Osteoblast (primary cell): ENCODE measurements at regions not wholly inside any gene's neighbourhood (a gene's known extent, or its start where the extent isn't known, plus 50 kb on each side); places are given as distances from the start of the nearest gene placed in this dataset.

Experiments used
- DNase-seq: peaks from one replicate; pipeline ENCODE4 v3.0.0; 2011; ENCODE audit warnings: low spot score, mixed read lengths; ENCODE audit not compliant: insufficient read length; ENCODE audit errors: missing footprints
- H2AFZ ChIP-seq: 2 replicates; pipeline ENCODE4 v1.6.0; 2011; ENCODE audit warnings: mild to moderate bottlenecking, low read length
- H3K27ac ChIP-seq: 2 replicates; pipeline ENCODE4 v1.5.1; 2011; ENCODE audit warnings: mild to moderate bottlenecking, low read depth, low read length, moderate library complexity
- H3K27me3 ChIP-seq: 2 replicates; pipeline ENCODE4 v1.6.0; 2012; ENCODE audit warnings: mild to moderate bottlenecking, control low read depth, inconsistent platforms, low read length, moderate library complexity; ENCODE audit not compliant: insufficient read depth
- H3K36me3 ChIP-seq: 2 replicates; pipeline ENCODE4 v1.5.1; 2011; ENCODE audit warnings: mild to moderate bottlenecking, low read length, control low read depth, moderate library complexity; ENCODE audit not compliant: insufficient read depth
- H3K4me1 ChIP-seq: 2 replicates; pipeline ENCODE4 v1.5.1; 2011; ENCODE audit warnings: mild to moderate bottlenecking, low read length, control low read depth, moderate library complexity; ENCODE audit not compliant: insufficient read depth
- H3K4me2 ChIP-seq: 2 replicates; pipeline ENCODE4 v1.6.0; 2011; ENCODE audit warnings: mild to moderate bottlenecking, low read length; ENCODE audit not compliant: insufficient read depth
- H3K4me3 ChIP-seq: fragments of 200-600 bp; sonication (generic); 3 replicates; pipeline ENCODE4 v1.5.1; 2012; ENCODE audit warnings: mild to moderate bottlenecking, low read length, inconsistent platforms; ENCODE audit not compliant: insufficient read depth
- H3K79me2 ChIP-seq: 2 replicates; pipeline ENCODE4 v1.6.0; 2012; ENCODE audit warnings: mild to moderate bottlenecking, low read length, control low read depth, inconsistent platforms; ENCODE audit not compliant: insufficient read depth
- H3K9me3 ChIP-seq: 2 replicates; pipeline ENCODE4 v1.5.1; 2011; ENCODE audit warnings: low read depth, low read length, control low read depth
- H4K20me1 ChIP-seq: 2 replicates; pipeline ENCODE4 v1.6.0; 2012; ENCODE audit warnings: mild to moderate bottlenecking, low read length, control low read depth; ENCODE audit not compliant: insufficient read depth
- CTCF ChIP-seq: IDR thresholded peaks from 2 replicates; pipeline ENCODE4 v1.5.1; 2011; ENCODE audit warnings: mild to moderate bottlenecking, low read depth, low read length, moderate library complexity; ENCODE audit errors: extremely low read depth

DNA sequence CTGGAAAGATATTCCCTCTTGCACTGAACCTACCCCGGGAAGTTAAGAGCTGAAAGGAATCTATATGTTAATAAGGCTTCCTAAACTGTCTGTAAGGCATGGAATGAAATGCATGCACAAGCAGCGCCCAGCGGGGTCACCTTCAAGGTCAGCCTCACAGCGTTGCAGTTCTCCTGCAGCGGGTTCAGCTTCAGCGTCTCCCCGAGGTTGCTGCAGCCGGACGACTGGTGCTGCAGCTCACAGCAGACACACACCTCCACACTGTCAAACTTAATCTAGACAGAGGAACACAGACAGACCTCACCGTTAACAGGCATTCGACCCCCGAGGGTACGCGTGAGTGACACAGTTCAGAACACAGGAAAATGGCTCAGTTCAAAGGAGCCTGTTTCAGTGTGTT lies 73.3 kb downstream of the NSMCE3 start:
- no peaks in the 10 kb centered on the region for H3K36me3 ChIP-seq
- no peak for DNase-seq

GRCh38 chr15:29194866-29195265 lies 74.8 kb downstream of the NSMCE3 start:
- no peaks in the 10 kb centered on the region for H3K79me2 ChIP-seq
- no peaks in the 10 kb centered on the region for H3K9me3 ChIP-seq
- no peak for DNase-seq
- H4K20me1 ChIP-seq, result no peaks in the 10 kb centered on the region
- H3K27me3 ChIP-seq, result no peaks in the 10 kb centered on the region
- no peaks in the 10 kb centered on the region for H3K4me1 ChIP-seq
- H3K4me3 ChIP-seq, result no peak overlapping the region
- TF ChIP-seq CTCF, result no peak
- no peak overlapping the region for H3K4me2 ChIP-seq
- H2AFZ ChIP-seq, result no peak overlapping the region
- no peaks in the 10 kb centered on the region for H3K36me3 ChIP-seq
- no peak overlapping the region for H3K27ac ChIP-seq

More for the DNA sequence above, 73.3 kb downstream of the NSMCE3 start:
- no peaks in the 10 kb centered on the region for H4K20me1 ChIP-seq
- H3K4me3 ChIP-seq, result no peak overlapping the region
- no peaks in the 10 kb centered on the region for H3K9me3 ChIP-seq
- no peak for TF ChIP-seq CTCF
- no peaks in the 10 kb centered on the region for H3K4me1 ChIP-seq
- H2AFZ ChIP-seq, result no peak overlapping the region
- no peak overlapping the region for H3K4me2 ChIP-seq
- H3K27ac ChIP-seq, result no peak overlapping the region
- H3K79me2 ChIP-seq, result no peaks in the 10 kb centered on the region
- no peaks in the 10 kb centered on the region for H3K27me3 ChIP-seq

- H3K4me3 ChIP-seq, result no peak overlapping the region
Observed at GRCh38 chr15:29183071-29183831, 86.4 kb downstream of the NSMCE3 start.

More at GRCh38 chr15:29183071-29183831, 86.4 kb downstream of the NSMCE3 start:
- Histone ChIP-seq H3K27me3 (no peaks in the 10 kb centered on the region), H3K4me2 (no peak overlapping the region), H3K36me3 (no peaks in the 10 kb centered on the region), H3K27ac (no peak overlapping the region), H4K20me1 (no peaks in the 10 kb centered on the region), H3K4me1 (no peaks in the 10 kb centered on the region), H3K9me3 (no peaks in the 10 kb centered on the region), H3K79me2 (no peaks in the 10 kb centered on the region), H2AFZ (no peak overlapping the region)
- no peak for TF ChIP-seq CTCF
- peak; percentile 62 for DNase-seq
